Kidney epithelial cell (primary cell): ENCODE measurements at regions not wholly inside any gene's neighbourhood (a gene's known extent, or its start where the extent isn't known, plus 50 kb on each side); places are given as distances from the start of the nearest gene placed in this dataset.
"Not testable (repeated sequence)": the region's sequence is repeated elsewhere in the genome, so short reads cannot be mapped to it uniquely, and the experiment has no call there.

Source experiments
- DNase-seq: peaks from one replicate; pipeline ENCODE4 v3.0.0-alpha.2; 2010; ENCODE audit warnings: low read depth
- H3K27me3 ChIP-seq: 2 replicates; pipeline ENCODE4 v1.6.0; 2011; ENCODE audit warnings: low read length; ENCODE audit not compliant: control insufficient read depth, insufficient read depth
- H3K36me3 ChIP-seq: 2 replicates; pipeline ENCODE4 v1.5.1; 2011; ENCODE audit warnings: low read length; ENCODE audit not compliant: control insufficient read depth, insufficient read depth
- H3K4me3 ChIP-seq: 2 replicates; pipeline ENCODE4 v1.5.1; 2011; ENCODE audit warnings: low read depth, mild to moderate bottlenecking, control low read depth, low read length
- TF ChIP-seq, protein P1 (sequence below): IDR thresholded peaks from 2 replicates; pipeline ENCODE4 v1.5.1; 2011; ENCODE audit warnings: mild to moderate bottlenecking, moderate library complexity, low read length, control low read depth, inconsistent platforms; ENCODE audit not compliant: insufficient read depth, poor library complexity, severe bottlenecking

DNA sequence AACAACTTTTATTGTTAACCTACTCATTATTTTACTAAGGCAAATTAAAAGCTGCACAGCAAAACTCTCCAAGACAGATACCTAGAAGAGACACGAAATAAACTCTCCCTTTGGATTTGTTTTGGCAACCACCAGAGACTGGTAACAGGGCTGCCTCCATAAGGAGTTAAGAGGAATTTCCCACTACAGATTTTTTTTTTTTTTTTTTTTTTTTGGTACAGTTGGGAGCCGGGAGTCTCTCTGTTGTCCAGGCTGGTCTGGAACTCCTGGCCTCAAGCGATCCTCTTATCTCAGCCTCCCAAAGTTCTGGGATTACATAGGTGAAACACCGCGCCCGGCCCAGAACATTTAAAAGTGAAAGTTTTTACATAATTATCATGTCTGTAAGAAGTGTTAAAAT is 73.6 kb upstream of the VGLL4 start:
- no peak overlapping the region for H3K4me3 ChIP-seq
- no peak for DNase-seq

DNA sequence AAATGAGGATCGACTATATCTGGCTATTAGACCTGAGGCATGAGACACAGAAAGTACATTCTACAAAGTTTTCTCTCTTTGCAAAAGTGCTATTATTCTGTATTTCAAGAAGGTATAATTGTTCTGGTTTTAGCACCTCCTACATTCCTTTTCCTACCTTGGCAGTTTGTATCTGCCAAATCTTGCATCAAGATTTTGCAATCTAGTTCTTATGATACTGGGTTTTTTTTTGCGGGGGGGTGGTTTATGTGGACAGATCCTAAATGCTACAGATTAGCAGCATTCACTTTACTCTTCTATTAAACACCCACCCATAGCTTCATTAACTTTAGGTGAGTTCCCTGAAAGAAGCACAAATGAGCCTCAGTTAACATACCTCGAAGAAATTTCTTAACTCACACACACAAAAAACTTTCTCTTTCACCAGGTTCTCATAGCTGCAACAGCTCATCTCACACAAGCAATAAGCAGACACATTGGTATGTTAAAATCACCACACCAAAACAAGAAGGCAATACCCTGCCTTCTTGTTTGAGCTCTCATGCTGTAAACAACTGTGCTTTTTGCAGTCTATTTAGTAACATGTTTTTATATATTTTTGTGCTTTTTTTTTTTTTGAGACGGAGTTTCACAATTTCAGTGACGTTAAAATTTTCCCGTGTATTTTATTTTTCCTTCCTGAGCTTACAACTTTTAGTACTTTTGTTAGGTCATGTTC is 73.0 kb upstream of the VGLL4 start:
- Histone ChIP-seq H3K27me3 (no peaks in the 10 kb centered on the region), H3K36me3 (no peaks in the 10 kb centered on the region), H3K4me3 (no peak overlapping the region)
- DNase-seq = no peak
- TF ChIP-seq, protein P1, sequence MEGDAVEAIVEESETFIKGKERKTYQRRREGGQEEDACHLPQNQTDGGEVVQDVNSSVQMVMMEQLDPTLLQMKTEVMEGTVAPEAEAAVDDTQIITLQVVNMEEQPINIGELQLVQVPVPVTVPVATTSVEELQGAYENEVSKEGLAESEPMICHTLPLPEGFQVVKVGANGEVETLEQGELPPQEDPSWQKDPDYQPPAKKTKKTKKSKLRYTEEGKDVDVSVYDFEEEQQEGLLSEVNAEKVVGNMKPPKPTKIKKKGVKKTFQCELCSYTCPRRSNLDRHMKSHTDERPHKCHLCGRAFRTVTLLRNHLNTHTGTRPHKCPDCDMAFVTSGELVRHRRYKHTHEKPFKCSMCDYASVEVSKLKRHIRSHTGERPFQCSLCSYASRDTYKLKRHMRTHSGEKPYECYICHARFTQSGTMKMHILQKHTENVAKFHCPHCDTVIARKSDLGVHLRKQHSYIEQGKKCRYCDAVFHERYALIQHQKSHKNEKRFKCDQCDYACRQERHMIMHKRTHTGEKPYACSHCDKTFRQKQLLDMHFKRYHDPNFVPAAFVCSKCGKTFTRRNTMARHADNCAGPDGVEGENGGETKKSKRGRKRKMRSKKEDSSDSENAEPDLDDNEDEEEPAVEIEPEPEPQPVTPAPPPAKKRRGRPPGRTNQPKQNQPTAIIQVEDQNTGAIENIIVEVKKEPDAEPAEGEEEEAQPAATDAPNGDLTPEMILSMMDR = no peak

More for the DNA sequence above, 73.6 kb upstream of the VGLL4 start:
- Histone ChIP-seq H3K36me3 (no peaks in the 10 kb centered on the region), H3K27me3 (no peaks in the 10 kb centered on the region)
- TF ChIP-seq, protein P1 = no peak

DNA sequence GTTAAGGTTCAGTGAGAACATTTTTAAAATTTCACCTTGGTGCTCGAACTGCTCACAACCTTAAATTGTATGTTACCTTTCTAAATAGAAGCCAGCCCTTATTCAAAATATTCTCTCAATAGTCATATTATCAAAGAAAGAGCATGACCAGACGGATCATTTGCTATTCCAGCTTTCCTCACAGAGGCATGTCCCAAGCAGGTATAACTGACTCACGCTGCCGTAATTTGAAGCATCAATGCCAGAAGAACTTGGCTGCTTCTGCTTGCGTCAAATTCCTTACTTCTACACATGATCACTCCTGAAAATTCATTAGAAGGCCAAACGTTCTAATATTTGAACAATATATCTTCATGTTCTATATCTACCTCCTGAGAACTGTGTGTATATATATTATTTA is 69.5 kb upstream of the VGLL4 start:
- TF ChIP-seq, protein P1 = no peak
- Histone ChIP-seq H3K27me3 (no peaks in the 10 kb centered on the region), H3K36me3 (no peaks in the 10 kb centered on the region), H3K4me3 (no peak overlapping the region)
- DNase-seq = no peak

DNA sequence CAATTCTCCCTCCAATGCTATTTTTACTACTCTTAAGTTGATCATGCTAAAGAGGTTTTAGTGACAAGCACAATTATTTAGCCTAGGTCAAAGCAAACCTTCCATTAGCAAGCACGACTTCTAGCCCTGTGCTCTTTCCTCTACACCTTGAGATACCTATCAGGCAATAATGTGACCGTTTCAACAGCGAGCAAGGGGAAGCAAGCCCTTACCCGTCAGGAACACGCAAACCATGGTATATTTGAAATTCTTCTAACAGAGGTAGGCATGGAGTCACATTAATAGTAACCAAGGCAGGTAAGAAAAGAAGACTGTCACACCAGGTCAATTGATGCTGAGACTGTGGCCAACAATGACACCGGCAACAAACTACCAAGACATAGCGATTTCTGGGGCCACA is 68.9 kb upstream of the VGLL4 start:
- no peak overlapping the region for H3K4me3 ChIP-seq
- H3K27me3 ChIP-seq = no peaks in the 10 kb centered on the region
- TF ChIP-seq, protein P1 = no peak
- H3K36me3 ChIP-seq = no peaks in the 10 kb centered on the region
- no peak for DNase-seq

DNA sequence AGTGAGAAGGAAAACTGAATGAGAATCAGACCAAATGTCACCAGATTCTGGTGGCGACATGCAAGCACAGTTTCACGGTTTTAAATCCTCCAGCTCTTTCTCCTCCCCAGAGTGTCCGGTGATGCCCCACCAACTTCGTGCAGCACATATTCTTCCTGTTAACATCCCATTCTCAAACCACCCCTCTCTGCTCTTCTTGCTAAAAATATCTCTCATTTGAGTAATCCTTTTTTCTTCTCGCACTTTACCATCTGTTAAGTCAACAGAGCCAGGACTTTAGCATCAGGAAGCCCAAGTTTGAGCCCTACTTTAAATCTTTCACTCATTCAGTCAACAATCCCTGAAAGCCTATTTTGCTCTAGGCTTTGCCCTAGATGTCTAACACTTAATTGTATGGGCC is 68.2 kb upstream of the VGLL4 start:
- Histone ChIP-seq H3K27me3 (no peaks in the 10 kb centered on the region), H3K36me3 (no peaks in the 10 kb centered on the region), H3K4me3 (no peak overlapping the region)
- TF ChIP-seq, protein P1 = no peak
- DNase-seq = no peak

DNA sequence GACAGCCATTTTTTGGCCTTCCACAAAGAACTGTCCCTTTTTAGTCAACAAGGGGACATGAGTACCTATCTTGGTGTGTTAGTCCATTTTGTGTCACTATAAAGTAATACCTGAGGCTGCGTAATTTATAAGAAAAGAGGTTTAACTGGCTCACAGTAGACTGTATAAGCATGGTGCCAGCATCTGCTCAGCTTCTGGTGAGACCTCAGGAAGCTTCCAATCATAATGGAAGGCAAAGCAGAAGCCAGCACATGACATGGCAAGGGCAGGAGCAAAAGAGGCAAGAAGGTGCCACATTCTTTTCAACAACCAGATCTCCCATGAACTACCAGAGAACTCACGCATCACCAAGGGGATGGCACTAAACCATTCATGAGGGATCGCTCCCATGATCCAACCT is 66.1 kb upstream of the VGLL4 start:
- Histone ChIP-seq H3K27me3 (no peaks in the 10 kb centered on the region), H3K4me3 (no peak overlapping the region), H3K36me3 (no peaks in the 10 kb centered on the region)
- TF ChIP-seq, protein P1 = no peak
- no peak for DNase-seq

DNA sequence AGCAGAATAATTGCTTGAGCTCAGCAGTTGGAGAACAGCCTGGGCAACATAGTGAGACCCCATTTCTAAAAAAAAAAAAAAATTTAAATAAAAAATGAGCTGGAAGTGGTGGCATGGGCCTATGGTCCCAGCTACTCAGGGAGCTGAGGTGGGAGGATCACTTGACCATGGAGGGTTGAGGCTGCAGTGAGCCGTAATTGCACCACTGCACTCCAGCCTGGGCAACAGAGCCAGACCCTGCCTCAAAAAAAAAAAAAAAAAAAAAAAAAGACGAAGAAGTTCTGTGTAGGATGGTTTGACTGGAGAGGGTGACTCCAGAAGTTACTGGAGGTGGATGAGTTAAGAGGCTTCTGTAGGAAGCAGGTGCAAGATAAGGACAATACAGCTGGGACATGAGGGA is 63.4 kb upstream of the VGLL4 start:
- not testable (repeated sequence) for H3K27me3 ChIP-seq, DNase-seq, H3K4me3 ChIP-seq, H3K36me3 ChIP-seq
